Mesendoderm (in vitro differentiated cells): ENCODE measurements at regions not wholly inside any gene's neighbourhood (a gene's known extent, or its start where the extent isn't known, plus 50 kb on each side); places are given as distances from the start of the nearest gene placed in this dataset.

ENCODE experiments used
- DNase-seq: peaks from one replicate; pipeline ENCODE4 v3.0.0; 2013
- H2AK5ac ChIP-seq: 2 replicates; pipeline ENCODE4 v1.6.1; 2013; ENCODE audit warnings: low read length, inconsistent platforms
- H2BK120ac ChIP-seq: 2 replicates; pipeline ENCODE4 v1.6.1; 2013; ENCODE audit warnings: low read depth, mild to moderate bottlenecking, low read length, moderate library complexity, mixed read lengths
- H2BK15ac ChIP-seq: replicated peaks from 2 replicates; pipeline ENCODE4 v1.6.1; 2013; ENCODE audit warnings: low read depth, mild to moderate bottlenecking, moderate library complexity
- H2BK5ac ChIP-seq: 2 replicates; pipeline ENCODE4 v1.6.1; 2013; ENCODE audit warnings: low read length, inconsistent platforms
- H3K18ac ChIP-seq: 2 replicates; pipeline ENCODE4 v1.6.1; 2013; ENCODE audit warnings: mild to moderate bottlenecking, low read length, mixed read lengths
- H3K23ac ChIP-seq: one replicate; pipeline ENCODE4 v1.6.1; 2013; ENCODE audit warnings: low read length
- H3K27ac ChIP-seq: 2 replicates; pipeline ENCODE4 v1.5.1; 2013; ENCODE audit warnings: low read depth, mild to moderate bottlenecking, inconsistent platforms, low read length, moderate library complexity
- H3K27me3 ChIP-seq: 2 replicates; pipeline ENCODE4 v1.6.1; 2013; ENCODE audit warnings: low read length, control low read depth, mild to moderate bottlenecking, inconsistent platforms; ENCODE audit not compliant: insufficient read depth, poor library complexity
- H3K36me3 ChIP-seq: 2 replicates; pipeline ENCODE4 v1.6.1; 2013; ENCODE audit warnings: low read length, inconsistent platforms; ENCODE audit not compliant: control insufficient read depth, insufficient read depth
- H3K4ac ChIP-seq: one replicate; pipeline ENCODE4 v1.6.1; 2013; ENCODE audit warnings: low read depth, mild to moderate bottlenecking, low read length, moderate library complexity
- H3K4me1 ChIP-seq: 2 replicates; pipeline ENCODE4 v1.6.1; 2013; ENCODE audit warnings: low read depth, low read length, inconsistent platforms; ENCODE audit not compliant: control insufficient read depth
- H3K4me2 ChIP-seq: 2 replicates; pipeline ENCODE4 v1.6.1; 2013; ENCODE audit warnings: low read length
- H3K4me3 ChIP-seq: 2 replicates; pipeline ENCODE4 v1.5.1; 2013; ENCODE audit warnings: mild to moderate bottlenecking, low read length
- H3K56ac ChIP-seq: one replicate; pipeline ENCODE4 v1.6.1; 2013; ENCODE audit warnings: low read length
- H3K79me1 ChIP-seq: 2 replicates; pipeline ENCODE4 v1.6.1; 2013; ENCODE audit warnings: low read length, inconsistent platforms
- H3K79me2 ChIP-seq: 2 replicates; pipeline ENCODE4 v1.6.1; 2013; ENCODE audit warnings: mild to moderate bottlenecking, low read length; ENCODE audit not compliant: control insufficient read depth, insufficient read depth
- H3K9ac ChIP-seq: 2 replicates; pipeline ENCODE4 v1.6.1; 2013; ENCODE audit warnings: low read length, inconsistent platforms
- H4K5ac ChIP-seq: one replicate; pipeline ENCODE4 v1.6.1; 2013; ENCODE audit warnings: low read length
- H4K8ac ChIP-seq: one replicate; pipeline ENCODE4 v1.6.1; 2013; ENCODE audit warnings: low read depth, mild to moderate bottlenecking, control low read depth, low read length, moderate library complexity
- WGBS: extraction: QIAGEN DNeasy Blood & Tissue Kit; methylation state at CpG from one replicate; pipeline ENCODE4 v1.1.7; 2013; ENCODE audit warnings: low lambda C conversion rate, missing lambda C conversion rate; ENCODE audit not compliant: insufficient coverage; ENCODE audit errors: extremely low coverage; 5-methylcytosine and 5-hydroxymethylcytosine counted together

- Histone ChIP-seq H2BK120ac (no peak overlapping the region), H4K8ac (no peak overlapping the region), H3K79me1 (peaks cover 3% of the 10 kb centered on the region), H3K4me1 (no peaks in the 10 kb centered on the region), H2BK5ac (no peak overlapping the region), H3K9ac (no peak overlapping the region), H2BK15ac (no peak overlapping the region), H3K56ac (no peak overlapping the region), H2AK5ac (no peak overlapping the region), H3K27ac (no peak overlapping the region), H3K4me3 (no peak overlapping the region), H3K79me2 (no peaks in the 10 kb centered on the region), H4K5ac (no peak overlapping the region), H3K23ac (no peak overlapping the region), H3K18ac (no peak overlapping the region), H3K4ac (no peak overlapping the region), H3K27me3 (no peaks in the 10 kb centered on the region), H3K36me3 (peaks cover 2% of the 10 kb centered on the region), H3K4me2 (no peak overlapping the region)
- WGBS: no CpG with 5 or more reads among the region's 5 CpGs
- no peak for DNase-seq
Observed at GRCh38 chr18:46352520-46353250, 248.5 kb downstream of the HAUS1 start.

DNA sequence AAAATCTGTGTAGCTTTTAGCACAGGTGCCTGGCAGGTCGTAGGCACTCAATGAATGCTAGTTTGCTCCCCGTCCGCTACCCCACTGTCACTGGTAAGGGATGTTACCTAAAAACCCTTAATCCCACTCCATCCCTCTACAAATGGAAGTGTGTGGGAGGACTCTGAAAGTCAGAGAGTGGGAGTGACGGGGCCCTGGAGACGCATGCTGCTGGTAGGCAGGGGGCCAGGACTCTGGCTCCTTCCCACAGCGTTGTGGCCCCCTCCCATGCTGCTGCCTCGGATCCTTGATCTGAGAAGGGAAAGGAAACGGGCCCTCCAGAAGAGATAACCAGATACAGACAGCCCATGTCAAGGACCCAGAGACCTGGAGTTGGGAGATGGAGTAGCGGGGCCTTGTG, 249.3 kb downstream of the HAUS1 start:
- Histone ChIP-seq H3K79me2 (no peaks in the 10 kb centered on the region), H4K5ac (no peak overlapping the region), H2AK5ac (no peak overlapping the region), H2BK120ac (no peak overlapping the region), H3K23ac (no peak overlapping the region), H3K27ac (no peak overlapping the region), H3K9ac (no peak overlapping the region), H4K8ac (no peak overlapping the region), H2BK5ac (no peak overlapping the region), H3K27me3 (no peaks in the 10 kb centered on the region), H3K36me3 (peaks cover 2% of the 10 kb centered on the region), H3K4me3 (no peak overlapping the region), H3K79me1 (peaks cover 3% of the 10 kb centered on the region), H3K4ac (no peak overlapping the region), H2BK15ac (no peak overlapping the region), H3K4me1 (no peaks in the 10 kb centered on the region), H3K18ac (no peak overlapping the region), H3K4me2 (no peak overlapping the region), H3K56ac (no peak overlapping the region)
- no peak for DNase-seq
- no CpG with 5 or more reads among the region's 9 CpGs for WGBS

DNA sequence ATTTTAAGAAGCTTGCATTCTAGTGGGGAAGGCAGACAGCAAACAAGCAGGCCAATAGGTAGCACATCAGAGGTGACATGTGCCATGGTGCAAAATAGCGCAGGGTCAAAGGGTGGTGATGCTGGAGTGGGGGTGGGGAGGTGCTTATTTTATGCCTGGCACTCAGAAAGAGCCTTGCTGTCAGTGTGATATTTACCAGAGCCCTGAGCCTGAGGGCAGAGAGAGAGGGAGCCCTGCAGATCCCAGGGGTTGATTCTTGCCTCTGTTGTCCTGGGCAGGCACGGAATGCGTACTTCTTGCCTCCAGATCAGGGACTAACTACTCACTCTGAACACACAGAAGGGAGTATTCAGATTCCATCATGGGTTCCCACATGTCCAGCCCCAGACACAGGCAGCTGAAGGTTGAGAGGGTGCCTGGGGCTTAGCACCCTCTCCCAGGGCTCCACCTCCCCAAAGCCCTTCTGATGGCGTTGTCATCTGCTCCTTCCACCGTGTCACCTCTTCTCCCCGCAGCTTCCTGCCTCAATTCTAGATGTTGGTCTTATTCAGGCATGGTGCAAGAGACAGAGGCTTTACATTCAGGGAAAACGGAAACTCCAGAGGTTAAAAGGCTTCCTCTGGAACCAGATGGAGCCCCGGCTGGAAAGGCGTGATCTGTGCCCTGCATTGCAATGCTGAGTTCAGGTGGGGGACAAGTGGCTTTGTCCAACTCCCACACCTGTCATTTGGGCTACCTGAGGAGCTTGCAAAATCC, 252.3 kb downstream of the HAUS1 start:
- Histone ChIP-seq H3K4me1 (no peaks in the 10 kb centered on the region), H3K27me3 (no peaks in the 10 kb centered on the region), H3K4me3 (no peak overlapping the region), H2BK120ac (no peak overlapping the region), H3K18ac (no peak overlapping the region), H3K79me1 (no peaks in the 10 kb centered on the region), H2BK15ac (no peak overlapping the region), H2AK5ac (no peak overlapping the region), H3K4ac (no peak overlapping the region), H3K4me2 (no peak overlapping the region), H3K23ac (no peak overlapping the region), H3K79me2 (no peaks in the 10 kb centered on the region), H3K9ac (no peak overlapping the region), H2BK5ac (no peak overlapping the region), H4K8ac (no peak overlapping the region), H3K56ac (no peak overlapping the region), H3K27ac (no peak overlapping the region), H4K5ac (no peak overlapping the region), H3K36me3 (no peaks in the 10 kb centered on the region)
- no CpG with 5 or more reads among the region's 9 CpGs for whole genome bisulfite sequencing
- DNase-seq: no peak

GRCh38 chr18:46360102-46360699, 256.0 kb downstream of the HAUS1 start:
- H3K56ac ChIP-seq: no peak overlapping the region
- H3K4ac ChIP-seq: no peak overlapping the region
- no peak overlapping the region for H2AK5ac ChIP-seq
- no peaks in the 10 kb centered on the region for H3K79me1 ChIP-seq
- no peak overlapping the region for H2BK120ac ChIP-seq
- H3K79me2 ChIP-seq: no peaks in the 10 kb centered on the region
- H2BK15ac ChIP-seq: no peak overlapping the region
- H4K5ac ChIP-seq: no peak overlapping the region
- no peak overlapping the region for H2BK5ac ChIP-seq
- H3K4me1 ChIP-seq: no peaks in the 10 kb centered on the region
- no peak overlapping the region for H4K8ac ChIP-seq
- no peak overlapping the region for H3K23ac ChIP-seq
- no peak overlapping the region for H3K18ac ChIP-seq
- H3K27ac ChIP-seq: no peak overlapping the region
- peak; percentile 52 for DNase-seq
- no peaks in the 10 kb centered on the region for H3K27me3 ChIP-seq
- H3K4me3 ChIP-seq: no peak overlapping the region
- WGBS: no CpG with 5 or more reads among the region's 4 CpGs
- H3K9ac ChIP-seq: no peak overlapping the region
- no peaks in the 10 kb centered on the region for H3K36me3 ChIP-seq
- H3K4me2 ChIP-seq: no peak overlapping the region

GRCh38 chr18:46360866-46361265, 256.7 kb downstream of the HAUS1 start:
- Histone ChIP-seq H3K9ac (no peak overlapping the region), H2AK5ac (no peak overlapping the region), H3K79me2 (no peaks in the 10 kb centered on the region), H3K4me1 (no peaks in the 10 kb centered on the region), H2BK5ac (no peak overlapping the region), H3K27ac (no peak overlapping the region), H3K4ac (no peak overlapping the region), H2BK15ac (no peak overlapping the region), H4K5ac (no peak overlapping the region), H3K27me3 (no peaks in the 10 kb centered on the region), H3K56ac (no peak overlapping the region), H3K4me3 (no peak overlapping the region), H3K23ac (no peak overlapping the region), H3K18ac (no peak overlapping the region), H2BK120ac (no peak overlapping the region), H3K79me1 (no peaks in the 10 kb centered on the region), H4K8ac (no peak overlapping the region), H3K36me3 (no peaks in the 10 kb centered on the region), H3K4me2 (no peak overlapping the region)
- DNase-seq: no peak
- no CpG with 5 or more reads among the region's 3 CpGs for WGBS
